ENCODE measurements at regions not wholly inside any gene's neighbourhood (a gene's known extent, or its start where the extent isn't known, plus 50 kb on each side); places are given as distances from the start of the nearest gene placed in this dataset.
A peak's percentile ranks its signal among the peaks of the same experiment; 100 is the strongest.

DNA sequence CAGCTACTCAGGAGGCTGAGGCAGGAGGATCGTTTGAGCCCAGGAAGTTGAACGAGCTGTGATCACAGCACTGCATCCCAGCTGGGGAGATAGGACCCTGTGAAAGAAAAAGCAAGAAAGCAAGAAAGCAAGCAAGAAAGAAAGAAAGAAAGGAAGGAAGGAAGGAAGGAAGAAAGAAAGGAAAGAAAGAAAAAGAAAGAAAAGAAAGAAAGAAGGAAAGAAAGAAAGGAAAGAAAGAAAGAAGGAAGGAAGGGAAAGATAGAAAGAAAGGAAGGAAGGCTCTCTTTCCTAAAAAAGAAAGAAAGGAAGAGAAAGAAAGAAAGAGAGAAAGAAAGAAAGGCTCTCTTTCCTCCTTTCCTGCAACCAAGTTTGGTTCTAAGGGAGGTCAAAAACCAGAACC, 380.3 kb downstream of the PCNX1 start:
- DNase-seq (ENCODE audit: low read depth), result no peak

DNA sequence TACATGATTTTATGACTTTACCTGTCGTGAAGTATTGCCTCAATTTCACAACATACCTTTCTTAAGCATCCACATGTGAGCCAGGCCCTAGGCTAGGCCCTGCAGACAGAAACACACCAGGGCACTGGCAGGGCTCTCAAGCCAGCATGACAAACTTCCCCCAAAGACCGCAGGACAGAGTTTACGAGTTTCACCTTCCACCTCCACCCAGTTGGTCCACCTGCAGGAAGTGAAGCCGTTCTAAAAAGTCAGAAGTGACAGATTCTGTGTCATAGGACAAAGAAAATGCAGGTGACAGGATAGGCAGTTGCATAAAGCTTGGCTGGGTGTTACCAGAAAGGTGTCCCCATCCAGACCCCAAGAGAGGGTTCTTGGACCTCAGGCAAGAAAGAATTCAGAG, 382.3 kb downstream of the PCNX1 start:
- DNase-seq (ENCODE audit: low read depth), result no peak

DNA sequence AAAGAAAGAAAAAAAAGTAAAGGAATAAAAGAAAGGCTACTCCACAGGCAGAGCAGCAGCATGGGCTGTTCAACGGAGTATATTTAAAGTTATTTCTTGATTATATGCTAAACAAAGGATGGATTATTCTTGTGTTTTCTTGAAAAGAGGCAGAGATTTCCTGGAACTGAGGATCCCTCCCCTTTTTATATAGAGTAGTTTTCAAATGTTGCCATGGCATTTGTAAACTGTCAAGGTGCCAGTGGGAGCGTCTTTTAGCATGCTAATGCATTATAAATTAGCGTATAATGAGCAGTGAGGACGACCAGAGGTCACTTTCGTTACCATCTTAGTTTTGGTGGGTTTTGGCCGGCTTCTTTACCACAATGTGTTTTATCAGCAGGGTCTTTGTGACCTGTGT, 383.0 kb downstream of the PCNX1 start:
- no peak for DNase-seq (ENCODE audit: low read depth)

DNA sequence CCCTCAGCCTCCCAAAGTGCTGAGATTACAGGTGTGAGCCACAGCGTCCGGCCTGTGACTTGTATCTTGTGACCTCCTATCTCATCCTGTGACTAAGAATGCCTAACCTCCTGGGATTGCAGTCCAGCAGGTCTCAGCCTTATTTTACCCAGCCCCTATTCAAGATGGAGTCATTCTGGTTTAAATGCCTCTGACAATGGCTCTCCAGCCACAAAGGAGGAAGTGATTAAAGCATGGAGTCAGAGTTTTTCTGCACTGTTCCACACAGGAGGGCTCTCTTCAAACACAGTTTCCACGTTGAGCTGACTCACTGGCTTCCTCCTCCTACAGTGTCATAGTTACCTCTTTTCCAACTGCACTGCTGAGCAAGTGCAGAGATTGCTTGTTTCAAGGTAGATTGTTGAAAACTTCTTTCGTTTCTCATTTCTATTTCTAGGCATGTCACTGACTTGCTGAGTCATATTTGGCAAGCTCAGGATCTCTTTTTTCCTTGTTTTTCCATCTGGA, 383.8 kb downstream of the PCNX1 start:
- no peak for DNase-seq (ENCODE audit: low read depth)

DNA sequence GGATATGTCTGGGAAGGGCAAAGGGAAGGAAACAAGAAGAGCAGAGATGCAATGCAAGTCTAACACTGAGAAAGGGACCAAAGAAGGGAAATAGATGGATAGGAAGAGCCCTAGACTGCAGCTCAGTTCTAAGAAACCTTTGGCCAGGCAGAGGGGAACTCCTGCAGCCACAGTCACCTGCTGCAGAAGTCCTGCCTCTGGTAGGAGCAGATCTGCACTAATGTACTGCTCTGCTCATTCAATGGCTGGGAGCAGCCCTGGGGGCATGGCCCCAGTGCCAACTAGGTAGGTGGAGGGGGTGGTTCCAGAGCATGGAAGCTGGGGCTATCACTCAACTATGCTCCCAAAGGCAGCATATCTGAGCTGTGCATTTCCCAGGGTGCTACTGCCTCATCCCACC, 388.9 kb downstream of the PCNX1 start:
- DNase-seq (ENCODE audit: low read depth), result no peak

DNA sequence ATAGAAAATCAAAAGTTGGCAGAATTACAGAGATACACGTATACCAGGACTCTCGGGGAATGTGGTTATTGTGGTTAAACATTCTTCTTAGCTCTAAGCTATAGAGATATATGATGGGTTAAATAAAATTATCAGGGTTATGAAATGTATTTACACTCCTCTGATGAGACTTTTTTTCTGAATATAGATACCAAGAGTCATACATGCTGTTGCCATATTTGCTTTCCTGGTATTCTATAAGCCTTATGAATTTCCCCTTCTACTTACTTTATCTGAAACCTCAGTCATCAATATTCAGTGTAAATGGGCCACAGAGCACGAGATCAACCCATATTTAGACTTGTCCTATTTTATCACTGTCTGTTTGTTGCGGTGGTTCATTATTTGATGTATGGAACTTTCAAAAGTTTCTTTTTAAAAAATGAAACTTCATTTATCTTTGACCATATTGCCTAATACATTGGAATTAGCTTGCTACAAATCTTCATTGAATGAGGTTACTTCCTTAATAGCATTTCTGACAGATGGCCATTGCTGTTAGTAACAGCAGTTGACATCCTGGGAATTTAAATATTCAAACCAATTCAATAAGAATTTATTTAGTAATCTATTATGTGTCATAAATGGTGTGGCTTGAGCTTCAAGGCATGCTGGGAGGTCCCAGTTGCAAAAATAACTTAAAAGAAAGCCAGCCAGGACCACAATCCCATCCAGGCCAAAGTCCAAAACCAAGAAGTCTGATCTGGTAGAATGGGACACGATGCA, 393.5 kb downstream of the PCNX1 start:
- no peak for DNase-seq (ENCODE audit: low read depth)

DNA sequence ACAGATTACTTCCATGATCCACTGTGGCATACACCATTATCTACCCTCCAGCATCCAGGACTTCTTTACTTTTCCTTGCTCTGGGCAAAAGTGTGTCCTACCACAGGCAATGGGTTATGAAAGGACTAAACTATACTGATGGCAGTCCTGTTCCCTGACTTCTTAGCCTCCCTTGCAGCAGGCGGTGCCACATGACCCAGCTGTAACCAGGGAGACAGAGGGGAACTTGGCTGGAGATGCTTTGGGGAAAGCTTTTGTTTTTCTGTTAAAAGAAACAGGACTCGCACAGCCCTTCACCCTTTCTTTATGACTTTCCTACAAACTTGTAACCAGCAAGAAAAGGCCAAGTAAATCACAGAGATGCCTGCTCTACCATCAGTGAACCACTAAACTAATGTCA, 394.4 kb downstream of the PCNX1 start:
- no peak for DNase-seq (ENCODE audit: low read depth)

DNA sequence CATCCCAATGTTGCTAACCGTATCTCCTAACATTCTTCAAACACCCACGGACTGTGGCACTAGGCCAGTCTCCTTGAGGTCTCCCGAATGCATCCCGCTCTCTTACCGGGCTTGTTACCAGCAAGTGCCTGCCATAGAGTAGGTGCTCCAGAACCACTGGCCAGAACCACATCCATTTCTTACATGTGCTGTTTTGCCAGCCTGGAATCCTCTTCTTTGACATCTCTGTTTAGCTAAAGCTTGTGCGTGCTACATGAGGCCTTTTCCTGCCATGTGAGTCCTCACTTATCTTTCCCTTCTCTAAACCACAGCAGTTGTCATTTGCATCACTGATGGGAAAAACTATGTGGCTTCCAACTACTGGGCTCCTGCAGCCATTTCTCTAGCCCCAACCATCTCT, 397.4 kb downstream of the PCNX1 start:
- DNase-seq (ENCODE audit: low read depth), result no peak

DNA sequence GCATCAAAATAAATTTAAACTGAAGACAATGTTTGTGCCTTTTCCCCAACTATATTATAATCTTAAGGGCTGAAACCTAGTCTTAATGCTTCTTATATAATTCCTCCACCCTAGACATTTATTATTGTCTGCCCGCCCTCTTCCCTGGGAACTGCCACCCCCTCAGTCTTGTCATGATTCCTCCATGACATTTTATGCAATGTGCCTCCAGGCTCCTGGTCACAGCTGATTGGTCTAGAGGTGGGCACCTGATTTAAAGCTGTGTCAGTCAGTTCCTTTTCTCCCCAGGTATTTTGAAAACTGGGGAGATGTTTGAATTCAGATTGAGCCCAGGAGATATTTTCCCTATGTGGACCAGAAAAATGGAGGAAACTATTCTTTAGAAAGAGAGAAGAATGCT, 401.4 kb downstream of the PCNX1 start:
- DNase-seq (ENCODE audit: low read depth), result no peak

DNA sequence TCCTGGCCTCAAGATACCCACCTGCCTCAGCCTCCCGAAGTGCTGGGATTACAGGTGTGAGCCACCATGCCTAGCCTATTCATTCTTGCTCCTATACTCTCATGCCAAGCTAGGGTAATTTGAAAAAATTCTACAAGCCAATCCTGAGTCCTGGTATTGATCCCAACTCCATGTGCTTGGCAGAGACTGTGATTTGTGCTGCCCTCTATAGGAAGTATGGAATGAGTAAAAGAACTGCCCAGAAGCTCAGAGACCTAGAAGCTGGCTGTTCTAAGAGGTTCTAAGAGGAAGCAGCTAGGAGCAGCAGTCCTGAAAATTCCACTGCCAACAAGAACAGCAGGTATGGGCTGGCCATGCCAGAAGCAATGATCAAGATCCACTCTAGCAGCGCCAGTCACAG, 402.5 kb downstream of the PCNX1 start:
- DNase-seq (ENCODE audit: low read depth), result no peak

DNA sequence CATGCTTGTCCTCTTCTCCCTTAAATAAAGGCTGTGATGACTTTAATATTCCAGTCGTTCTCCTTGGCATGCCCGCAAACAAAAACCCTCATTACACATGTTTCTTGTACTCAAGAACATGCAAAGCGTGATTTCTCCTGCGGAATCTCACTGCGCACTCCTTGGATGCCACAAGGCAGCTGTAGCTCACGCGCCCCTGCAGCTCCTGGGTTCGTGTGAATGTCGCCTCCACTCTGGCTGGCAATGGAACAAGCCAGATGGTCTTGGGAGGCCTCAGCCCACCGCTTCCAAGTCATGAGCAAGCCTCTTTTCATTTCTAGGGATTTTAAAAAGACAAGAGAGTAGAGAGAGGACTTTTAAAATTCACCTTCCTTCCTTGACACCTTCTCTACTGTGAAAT, 403.8 kb downstream of the PCNX1 start:
- no peak for DNase-seq (ENCODE audit: low read depth)

DNA sequence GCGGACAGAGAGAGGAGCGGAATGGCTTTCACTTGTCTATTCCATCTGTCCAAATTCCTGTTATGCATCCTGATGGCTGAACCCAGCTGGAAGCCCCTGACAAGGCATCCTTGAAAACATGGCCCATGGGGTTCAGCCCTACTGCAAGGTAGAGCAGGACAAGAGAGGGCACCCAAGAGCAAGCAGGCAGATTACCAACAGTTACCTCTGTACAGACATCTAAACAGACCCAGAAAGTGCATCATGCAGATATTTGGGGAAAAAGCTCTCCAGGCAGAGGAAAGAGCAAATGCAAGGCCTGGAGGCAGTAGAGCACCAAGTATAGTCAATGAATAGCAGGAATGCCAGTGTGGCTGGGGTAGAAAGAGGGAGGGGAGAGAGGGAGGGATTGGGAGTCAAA, 407.5 kb downstream of the PCNX1 start:
- no peak for DNase-seq (ENCODE audit: low read depth)

DNA sequence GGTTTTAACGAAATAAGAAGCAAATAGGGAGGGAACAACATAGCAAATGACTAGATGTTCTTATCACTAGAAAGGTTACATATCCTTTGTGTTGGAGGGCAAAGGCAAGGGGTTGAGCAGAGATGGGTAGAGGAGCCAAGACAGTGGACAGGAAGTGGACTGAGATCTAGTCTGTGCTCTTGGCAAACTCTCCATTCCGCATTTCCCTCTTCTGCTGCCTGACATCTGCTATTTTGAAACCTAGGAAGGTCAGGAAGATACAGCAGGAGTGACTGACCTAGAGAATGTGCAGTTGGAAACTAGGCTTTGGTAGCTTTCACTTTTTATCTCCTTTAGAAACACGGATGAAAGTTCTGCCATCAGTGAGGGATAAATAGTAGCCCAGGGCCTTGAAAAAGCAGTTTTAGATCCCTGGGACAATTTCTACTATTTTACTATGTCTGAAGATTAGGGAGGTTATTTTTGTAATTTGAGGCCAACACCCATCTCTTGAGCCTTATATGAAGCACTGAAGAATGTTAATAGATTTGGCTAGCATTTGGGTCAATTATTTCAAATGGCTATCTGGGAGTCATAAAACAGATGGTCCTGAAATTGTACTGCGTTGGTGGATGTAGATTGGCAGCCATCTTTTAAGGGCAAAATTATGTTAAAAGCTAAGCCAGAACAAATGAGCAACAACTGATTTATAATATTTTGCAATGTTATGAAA, 410.3 kb downstream of the PCNX1 start:
- DNase-seq (ENCODE audit: low read depth), result no peak

DNA sequence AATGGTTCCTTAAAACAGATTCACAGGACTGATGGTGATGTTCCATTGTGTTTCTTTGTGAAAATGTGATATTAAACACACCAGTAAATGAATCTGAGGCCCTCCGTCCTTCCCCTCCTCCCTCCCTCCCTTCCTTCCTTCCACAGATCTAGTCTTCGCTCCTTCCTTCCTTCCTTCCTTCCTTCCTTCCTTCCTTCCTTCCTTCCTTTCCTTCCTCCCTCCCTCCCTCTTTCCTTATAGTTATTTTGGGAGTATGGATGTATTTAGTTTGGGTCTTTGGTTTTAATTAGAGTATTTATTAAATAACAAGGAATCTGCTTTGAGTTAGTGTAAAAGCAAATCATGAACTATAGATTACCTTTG, 410.8 kb downstream of the PCNX1 start:
- no peak for DNase-seq (ENCODE audit: low read depth)

DNA sequence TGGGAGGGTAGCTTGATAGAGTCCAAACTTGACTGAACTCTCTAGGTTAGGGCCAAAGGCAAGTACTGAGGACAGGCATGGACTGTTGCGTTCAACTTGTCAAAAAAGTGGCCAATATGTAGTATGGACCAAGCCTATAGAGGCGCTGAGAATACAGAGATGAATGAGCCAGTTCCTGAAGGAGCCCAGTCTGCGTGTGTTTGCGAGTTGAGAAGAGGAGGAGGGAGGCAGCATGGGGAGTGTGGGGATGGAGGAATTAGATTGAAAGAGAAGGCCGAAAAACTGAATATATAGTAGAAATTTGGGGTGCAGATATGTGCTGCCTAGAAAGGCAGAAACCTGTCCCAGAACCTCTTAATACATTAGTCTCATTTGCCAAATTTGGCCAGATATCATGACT, 412.4 kb downstream of the PCNX1 start:
- DNase-seq (ENCODE audit: low read depth), result no peak

DNA sequence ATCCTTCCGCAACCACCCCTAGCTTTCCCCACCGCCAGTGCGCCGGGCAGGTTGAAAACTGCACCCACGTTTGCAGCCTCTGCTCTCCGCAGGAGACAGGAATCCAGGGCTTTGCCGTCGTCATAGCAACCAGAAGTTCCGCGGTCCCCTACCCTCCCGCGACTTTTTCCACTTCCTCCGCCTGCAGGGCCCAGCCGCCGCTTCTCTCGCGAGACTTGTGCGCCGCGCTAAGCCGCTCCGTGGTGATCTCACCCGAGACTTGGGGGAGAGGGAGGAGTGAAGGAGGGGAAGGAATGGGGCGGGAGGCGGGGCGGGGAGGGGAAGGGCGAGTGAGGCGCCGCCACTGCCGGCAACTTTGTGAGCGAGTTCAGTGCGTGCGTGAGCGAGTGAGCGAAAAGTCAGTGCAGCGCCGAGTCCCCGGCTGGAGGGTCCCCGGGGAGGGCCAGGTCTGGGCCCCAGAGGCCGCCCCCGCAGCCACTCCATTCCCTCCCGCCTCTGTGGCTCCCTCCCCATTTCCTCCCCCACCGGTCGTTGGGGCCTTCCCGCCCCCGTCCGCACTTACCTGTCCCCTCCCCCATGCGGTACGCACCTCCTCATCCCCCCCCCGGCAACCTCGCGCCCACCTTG, 413.0 kb downstream of the PCNX1 start, which contains the start of gene SIPA1L1:
TSS of gene SIPA1L1 (plus strand) at position 370 of the 627 bp plus-strand sequence.
- DNase-seq (ENCODE audit: low read depth), result peak; percentile 93

DNA sequence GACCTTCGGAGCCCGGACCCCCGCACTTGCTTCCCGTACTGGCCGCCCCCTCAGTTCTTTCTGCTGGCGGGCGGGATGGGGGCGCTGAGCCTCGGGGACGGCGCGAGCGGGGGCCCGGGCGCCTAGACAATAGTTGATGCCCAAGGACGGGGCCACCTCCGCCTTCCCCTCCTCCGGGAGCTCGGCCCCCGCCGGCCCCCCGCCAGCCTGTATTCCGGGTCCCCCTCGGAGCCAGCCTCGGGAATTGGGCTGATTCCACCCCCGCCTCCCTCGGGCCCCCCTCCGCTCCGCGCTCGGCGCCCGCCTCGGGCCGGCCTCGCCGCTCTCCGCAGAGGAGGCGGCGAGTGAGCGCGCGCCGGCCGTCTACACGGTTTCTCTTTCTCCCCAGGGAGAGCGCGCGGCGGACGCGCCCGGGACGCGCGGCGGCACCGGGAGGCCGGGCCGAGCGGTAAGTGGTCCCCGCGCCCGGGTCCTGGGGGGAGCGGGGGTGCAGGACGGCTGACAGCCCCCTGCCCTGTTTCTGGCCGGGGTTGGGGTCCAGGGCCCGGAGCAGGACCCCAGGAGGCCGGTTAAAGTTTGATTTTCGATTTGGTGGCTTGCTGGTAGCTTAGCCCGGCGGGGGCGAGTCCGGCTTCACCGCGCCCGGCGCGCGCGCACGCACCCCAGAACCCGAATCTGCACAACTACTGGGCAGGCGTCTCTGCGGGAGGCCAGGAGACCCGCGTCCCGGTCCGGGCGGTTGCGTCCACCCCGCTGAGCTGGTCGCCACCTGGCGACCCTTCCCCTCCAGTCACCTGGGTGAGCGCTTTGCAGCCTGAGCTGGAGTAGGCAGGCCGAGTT, 413.7 kb downstream of the PCNX1 start:
- peak; percentile 16 for DNase-seq (ENCODE audit: low read depth)

DNA sequence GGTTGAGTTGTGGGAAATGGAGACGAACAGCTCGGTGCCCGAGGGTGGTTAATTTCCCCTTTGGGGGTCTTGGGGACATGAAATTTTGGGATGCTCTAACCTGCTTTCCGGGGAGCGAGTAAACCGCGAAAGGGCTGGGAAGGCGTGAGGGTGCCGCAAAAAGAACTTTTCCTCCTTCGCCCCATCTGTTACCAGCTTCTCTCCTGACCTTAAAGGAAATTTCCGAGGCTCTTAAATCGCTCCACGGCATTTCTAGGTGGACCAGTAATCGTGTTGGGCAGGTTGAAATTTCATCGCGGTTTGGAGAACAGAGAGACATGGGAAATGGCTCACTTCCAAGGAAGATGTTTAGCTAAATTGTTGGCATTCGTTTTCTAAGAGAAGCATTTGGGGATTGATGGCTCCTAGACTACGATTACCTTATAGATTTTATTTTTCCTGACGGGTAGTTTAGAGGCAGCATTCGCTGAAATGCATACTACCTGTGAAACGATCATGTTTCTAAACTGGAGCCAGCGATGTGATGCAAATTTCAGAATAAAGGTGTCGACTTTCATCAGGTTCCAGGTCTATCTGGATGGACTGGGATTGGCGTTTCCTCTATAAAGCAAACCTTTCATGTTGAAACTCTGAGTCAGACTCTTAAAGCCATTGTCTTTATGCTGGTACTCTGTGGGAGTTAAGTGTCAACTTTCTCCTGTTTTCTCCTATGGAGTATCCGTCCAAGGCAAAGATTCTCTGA, 414.5 kb downstream of the PCNX1 start:
- no peak for DNase-seq (ENCODE audit: low read depth)

DNA sequence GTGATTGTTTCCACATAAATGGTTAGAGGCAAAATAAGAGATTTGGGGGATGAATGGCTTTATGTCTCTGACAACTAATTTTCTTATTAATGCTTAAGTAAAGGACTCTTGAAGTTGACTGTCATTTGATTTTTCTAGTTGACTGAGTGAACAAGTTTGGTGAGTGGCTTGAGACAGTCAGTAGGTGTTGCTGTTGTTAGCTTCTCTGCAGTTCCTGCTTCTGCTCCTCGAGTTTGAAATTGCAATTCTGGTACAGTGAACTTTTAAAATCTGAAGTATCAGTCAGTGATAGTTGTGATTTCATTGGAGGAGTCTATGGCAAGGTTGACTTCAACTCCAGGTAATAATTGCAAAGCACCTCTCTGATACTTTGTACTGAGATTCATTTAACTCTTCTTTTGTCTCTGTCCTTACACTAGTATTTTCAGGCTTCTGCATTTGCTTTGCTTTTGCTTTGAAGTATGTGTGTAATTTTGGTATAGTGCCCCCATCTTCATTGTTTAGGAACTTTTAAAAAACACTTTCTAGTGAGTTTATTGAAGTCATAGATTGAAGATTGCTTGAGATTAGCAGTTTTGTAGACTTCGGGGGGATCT, 415.5 kb downstream of the PCNX1 start:
- DNase-seq (ENCODE audit: low read depth), result no peak

DNA sequence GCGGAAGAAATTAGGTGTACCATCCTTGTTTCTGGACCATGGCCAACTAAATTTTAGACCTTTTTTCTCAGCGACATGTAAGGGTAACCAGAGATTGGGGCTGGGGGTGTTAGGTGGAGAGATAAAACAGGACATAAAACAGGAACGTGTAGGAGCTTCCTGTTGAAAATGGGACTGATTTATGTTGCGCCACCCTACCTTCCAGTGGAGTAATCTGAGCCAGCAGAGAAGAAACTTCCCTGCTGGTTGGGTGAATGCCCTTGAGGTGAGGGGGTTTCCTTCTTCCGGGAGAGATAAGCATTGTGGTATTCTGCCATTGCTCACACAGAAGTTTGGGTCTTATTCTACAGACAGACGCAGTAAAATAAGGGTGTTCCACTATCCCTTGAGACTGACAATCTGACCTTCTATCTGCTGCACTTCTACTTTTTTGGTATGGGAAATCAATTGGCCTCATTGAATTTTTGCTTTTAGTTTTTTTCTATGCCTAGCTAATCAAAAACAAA, 417.6 kb downstream of the PCNX1 start:
- no peak for DNase-seq (ENCODE audit: low read depth)

DNA sequence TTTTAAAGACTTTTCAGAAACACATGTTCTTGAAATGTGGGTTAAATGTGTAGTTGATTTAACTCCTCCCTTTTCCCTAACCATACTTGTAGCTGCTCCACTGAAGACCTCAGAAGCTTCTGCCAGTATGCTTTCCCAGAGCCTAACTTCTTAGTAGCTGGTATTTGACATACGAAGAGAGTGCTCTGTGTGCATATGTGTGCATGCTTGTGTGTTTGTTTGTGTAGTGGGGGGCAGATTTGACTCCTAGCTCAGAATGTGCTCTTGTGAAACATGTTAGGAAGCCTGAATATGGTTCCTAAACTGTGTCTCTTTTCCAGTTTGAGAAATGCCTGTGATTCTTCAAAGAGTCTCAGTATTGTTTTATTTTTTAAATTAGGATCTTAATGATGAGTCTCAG, 420.4 kb downstream of the PCNX1 start:
- DNase-seq (ENCODE audit: low read depth), result no peak

Data from stimulated activated CD8-positive, alpha-beta memory T cell treated with anti-CD3 and anti-CD28 coated beads, Interleukin-7, amount 100 ng/mL, for 24 hours (primary cell).